ENCODE measurements at regions not wholly inside any gene's neighbourhood (a gene's known extent, or its start where the extent isn't known, plus 50 kb on each side); places are given as distances from the start of the nearest gene placed in this dataset.

GRCh38 chr4:53815281-53815680 is 224.0 kb upstream of the LNX1 start:
- no peak for TF ChIP-seq POLR2A (IDR thresholded peaks at IDR 0.05)
- TF ChIP-seq, protein P1, sequence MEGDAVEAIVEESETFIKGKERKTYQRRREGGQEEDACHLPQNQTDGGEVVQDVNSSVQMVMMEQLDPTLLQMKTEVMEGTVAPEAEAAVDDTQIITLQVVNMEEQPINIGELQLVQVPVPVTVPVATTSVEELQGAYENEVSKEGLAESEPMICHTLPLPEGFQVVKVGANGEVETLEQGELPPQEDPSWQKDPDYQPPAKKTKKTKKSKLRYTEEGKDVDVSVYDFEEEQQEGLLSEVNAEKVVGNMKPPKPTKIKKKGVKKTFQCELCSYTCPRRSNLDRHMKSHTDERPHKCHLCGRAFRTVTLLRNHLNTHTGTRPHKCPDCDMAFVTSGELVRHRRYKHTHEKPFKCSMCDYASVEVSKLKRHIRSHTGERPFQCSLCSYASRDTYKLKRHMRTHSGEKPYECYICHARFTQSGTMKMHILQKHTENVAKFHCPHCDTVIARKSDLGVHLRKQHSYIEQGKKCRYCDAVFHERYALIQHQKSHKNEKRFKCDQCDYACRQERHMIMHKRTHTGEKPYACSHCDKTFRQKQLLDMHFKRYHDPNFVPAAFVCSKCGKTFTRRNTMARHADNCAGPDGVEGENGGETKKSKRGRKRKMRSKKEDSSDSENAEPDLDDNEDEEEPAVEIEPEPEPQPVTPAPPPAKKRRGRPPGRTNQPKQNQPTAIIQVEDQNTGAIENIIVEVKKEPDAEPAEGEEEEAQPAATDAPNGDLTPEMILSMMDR (IDR thresholded peaks at IDR 0.05), result no peak

GRCh38 chr4:53813998-53814397 is 222.7 kb upstream of the LNX1 start:
- no peaks in the 10 kb centered on the region for H3K36me3 ChIP-seq (ENCODE audit: low read depth, missing control alignments)
- intact Hi-C loops (cut with DNase I; ENCODE audit: low total_unique reads), result no loop called here
- no peak for TF ChIP-seq POLR2A (IDR thresholded peaks at IDR 0.05)
- TF ChIP-seq, protein P1 (IDR thresholded peaks at IDR 0.05), result no peak
- no peaks in the 10 kb centered on the region for H3K4me1 ChIP-seq
- H3K9me3 ChIP-seq, result no peaks in the 10 kb centered on the region
- H3K4me3 ChIP-seq, result no peak overlapping the region
- no peak overlapping the region for H3K27ac ChIP-seq
- DNase-seq, result no peak
- no peaks in the 10 kb centered on the region for H3K27me3 ChIP-seq
- 74 to 82% methylated on average over 4 of the region's 4 CpGs for WGBS, 2 donors

More at GRCh38 chr4:53815281-53815680, 224.0 kb upstream of the LNX1 start:
- Histone ChIP-seq H3K36me3 (ENCODE audit: low read depth, missing control alignments) (no peaks in the 10 kb centered on the region), H3K9me3 (no peaks in the 10 kb centered on the region), H3K4me1 (no peaks in the 10 kb centered on the region), H3K27me3 (no peaks in the 10 kb centered on the region), H3K27ac (no peak overlapping the region), H3K4me3 (no peak overlapping the region)
- no peak for DNase-seq
- 83 to 100% methylated on average over 3 of the region's 3 CpGs for WGBS, 2 donors
- intact Hi-C loops (cut with DNase I; ENCODE audit: low total_unique reads), result no loop called here

- Histone ChIP-seq H3K4me3 (no peak overlapping the region), H3K36me3 (ENCODE audit: low read depth, missing control alignments) (no peaks in the 10 kb centered on the region), H3K4me1 (no peaks in the 10 kb centered on the region), H3K27me3 (no peaks in the 10 kb centered on the region), H3K27ac (no peak overlapping the region), H3K9me3 (no peaks in the 10 kb centered on the region)
- DNase-seq, result no peak
- WGBS, 2 donors, result 97% methylated on average over 4 of the region's 4 CpGs; no CpG with 5 or more reads in 1 of the 2 donors
- intact Hi-C loops (cut with DNase I; ENCODE audit: low total_unique reads), result no loop called here
- TF ChIP-seq, protein P1 (IDR thresholded peaks at IDR 0.05), result no peak
- TF ChIP-seq POLR2A (IDR thresholded peaks at IDR 0.05), result no peak
Measured at GRCh38 chr4:53810643-53811042, 219.4 kb upstream of the LNX1 start.

DNA sequence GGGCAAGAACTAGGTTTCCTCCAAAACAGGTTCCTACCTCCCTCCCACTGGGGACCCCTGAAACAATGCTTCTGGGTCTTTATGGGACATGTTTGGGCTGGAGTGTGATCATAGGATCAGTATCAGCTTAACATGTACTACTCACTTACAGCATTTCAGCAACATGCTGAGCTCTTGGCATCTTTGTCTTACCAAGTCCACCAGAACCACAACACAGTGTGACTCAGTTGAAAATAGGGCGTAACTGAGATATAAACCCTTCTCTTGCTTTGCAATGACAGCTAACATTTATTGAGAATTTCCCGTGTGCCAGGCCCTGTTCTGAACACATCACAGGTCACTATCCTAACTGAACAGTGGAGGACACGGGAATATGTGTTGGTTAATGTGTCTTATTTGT is 218.5 kb upstream of the LNX1 start:
- TF ChIP-seq, protein P1 (IDR thresholded peaks at IDR 0.05), result no peak
- TF ChIP-seq POLR2A (IDR thresholded peaks at IDR 0.05), result no peak
- Histone ChIP-seq H3K4me1 (no peaks in the 10 kb centered on the region), H3K27me3 (no peaks in the 10 kb centered on the region), H3K36me3 (ENCODE audit: low read depth, missing control alignments) (no peaks in the 10 kb centered on the region), H3K27ac (no peak overlapping the region), H3K4me3 (no peak overlapping the region), H3K9me3 (no peaks in the 10 kb centered on the region)
- intact Hi-C loops (cut with DNase I; ENCODE audit: low total_unique reads), result no loop called here
- DNase-seq, result no peak
- WGBS, 2 donors, result 96 to 98% methylated on average over 3 of the region's 3 CpGs

DNA sequence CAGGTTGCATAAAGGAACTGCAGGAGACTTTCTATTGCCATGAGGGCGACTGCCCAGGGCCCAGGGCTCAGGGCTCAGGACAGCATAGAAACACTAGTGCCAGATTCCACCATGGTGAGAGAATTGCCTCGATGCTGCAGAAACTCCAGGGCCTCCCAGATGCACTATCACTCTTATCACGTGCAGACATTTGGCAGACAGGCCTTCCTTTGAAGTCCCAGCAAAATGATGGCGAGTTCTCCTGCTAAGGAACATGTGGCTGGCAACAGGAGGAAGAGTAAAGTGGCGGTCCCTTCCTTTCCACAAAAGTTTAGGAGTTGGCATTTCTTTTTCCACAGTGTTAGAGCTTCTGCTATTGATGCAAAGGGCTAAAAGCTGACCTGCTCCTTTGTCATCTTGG is 214.0 kb upstream of the LNX1 start:
- no peak for DNase-seq
- H3K4me1 ChIP-seq, result no peaks in the 10 kb centered on the region
- H3K36me3 ChIP-seq (ENCODE audit: low read depth, missing control alignments), result no peaks in the 10 kb centered on the region
- TF ChIP-seq, protein P1 (IDR thresholded peaks at IDR 0.05), result no peak
- TF ChIP-seq POLR2A (IDR thresholded peaks at IDR 0.05), result no peak
- no peak overlapping the region for H3K4me3 ChIP-seq
- no peaks in the 10 kb centered on the region for H3K27me3 ChIP-seq
- WGBS, 2 donors, result 69 to 82% methylated on average over 5 of the region's 5 CpGs
- intact Hi-C loops (cut with DNase I; ENCODE audit: low total_unique reads), result no loop called here
- no peaks in the 10 kb centered on the region for H3K9me3 ChIP-seq
- no peak overlapping the region for H3K27ac ChIP-seq
